HPDE6-E6E7 (cell line): ENCODE measurements at regions not wholly inside any gene's neighbourhood (a gene's known extent, or its start where the extent isn't known, plus 50 kb on each side); places are given as distances from the start of the nearest gene placed in this dataset.
"Not testable (repeated sequence)": the region's sequence is repeated elsewhere in the genome, so short reads cannot be mapped to it uniquely, and the experiment has no call there.

ENCODE experiments used
- DNase-seq: peaks from one replicate; pipeline ENCODE4 v3.0.0; 2011; ENCODE audit warnings: missing footprints; ENCODE audit errors: extremely low spot score

DNA sequence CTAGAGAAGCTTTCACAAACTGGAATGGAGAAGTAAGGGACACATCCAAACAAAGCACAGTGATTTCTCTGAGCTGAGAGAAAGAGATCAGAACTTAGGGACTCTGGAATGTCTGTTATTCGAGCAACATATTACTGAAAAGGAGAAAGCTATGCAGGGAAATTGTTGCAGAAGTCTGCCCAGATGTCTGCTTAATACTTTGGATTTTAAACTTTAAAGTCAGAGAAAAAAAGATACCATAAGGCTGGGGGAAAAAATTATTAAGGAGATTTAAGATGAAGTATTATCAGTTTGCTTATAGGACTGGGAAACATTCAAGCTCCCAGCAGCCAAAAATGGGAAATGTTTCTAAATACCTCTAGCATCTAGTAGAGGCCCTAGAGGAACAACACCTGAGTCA, 803.9 kb downstream of the TAF11L14 start:
- DNase-seq = no peak

DNA sequence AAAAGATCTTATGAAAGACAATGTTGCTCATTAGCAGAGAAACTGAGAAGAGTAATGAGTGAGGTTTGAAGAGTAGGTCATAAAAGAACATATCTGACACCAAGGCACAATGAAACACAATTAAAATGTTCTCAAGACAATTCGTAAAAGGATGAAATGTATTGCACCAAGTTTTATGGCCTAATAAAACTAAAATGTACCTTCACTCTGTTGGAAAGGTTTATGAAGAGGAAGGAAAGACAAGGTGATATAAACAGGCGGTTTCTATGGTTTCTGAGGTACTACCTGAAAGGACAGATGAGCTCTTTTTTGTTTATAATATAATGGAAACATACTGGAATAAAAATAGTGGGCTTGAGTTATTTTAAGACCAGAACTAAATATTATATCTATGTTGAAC, 821.3 kb downstream of the TAF11L14 start:
- DNase-seq = no peak

DNA sequence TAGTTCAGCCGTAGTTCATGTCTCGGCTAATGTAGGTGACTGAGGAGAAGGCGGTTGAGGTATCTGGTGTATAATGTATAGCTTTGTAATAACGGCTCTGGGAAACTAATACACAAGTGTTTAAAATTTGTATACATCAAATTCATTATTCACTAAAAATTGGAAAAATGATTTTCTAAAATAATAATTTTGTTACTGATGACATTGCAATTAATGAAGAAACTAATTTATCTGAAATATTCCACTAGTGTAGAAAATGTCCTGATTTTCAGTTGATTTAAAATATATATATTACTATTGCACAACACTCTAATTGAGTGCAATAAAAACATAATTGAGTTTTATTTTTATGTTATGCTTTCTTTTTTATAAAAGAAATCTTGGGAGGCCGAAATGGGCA, 823.0 kb downstream of the TAF11L14 start:
- DNase-seq = no peak

DNA sequence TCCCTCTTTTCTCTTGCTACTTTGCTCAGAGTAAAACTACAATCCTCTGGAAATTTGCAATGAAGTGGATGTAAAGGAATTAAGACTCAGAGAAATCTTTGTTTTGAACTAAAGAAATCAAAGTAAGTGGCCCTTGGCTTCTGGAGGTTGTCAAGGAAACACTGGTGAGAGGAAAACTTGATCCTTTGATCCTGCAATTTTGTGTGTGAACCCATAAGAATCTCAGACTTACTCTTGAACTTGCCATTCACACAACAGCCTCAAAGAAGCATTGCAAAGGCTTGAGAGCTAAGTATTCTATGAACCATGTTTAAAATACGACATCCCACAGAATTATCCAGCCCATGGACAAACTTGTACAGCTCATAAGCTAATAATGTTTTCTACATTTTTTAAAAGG, 827.5 kb downstream of the TAF11L14 start:
- DNase-seq = no peak

DNA sequence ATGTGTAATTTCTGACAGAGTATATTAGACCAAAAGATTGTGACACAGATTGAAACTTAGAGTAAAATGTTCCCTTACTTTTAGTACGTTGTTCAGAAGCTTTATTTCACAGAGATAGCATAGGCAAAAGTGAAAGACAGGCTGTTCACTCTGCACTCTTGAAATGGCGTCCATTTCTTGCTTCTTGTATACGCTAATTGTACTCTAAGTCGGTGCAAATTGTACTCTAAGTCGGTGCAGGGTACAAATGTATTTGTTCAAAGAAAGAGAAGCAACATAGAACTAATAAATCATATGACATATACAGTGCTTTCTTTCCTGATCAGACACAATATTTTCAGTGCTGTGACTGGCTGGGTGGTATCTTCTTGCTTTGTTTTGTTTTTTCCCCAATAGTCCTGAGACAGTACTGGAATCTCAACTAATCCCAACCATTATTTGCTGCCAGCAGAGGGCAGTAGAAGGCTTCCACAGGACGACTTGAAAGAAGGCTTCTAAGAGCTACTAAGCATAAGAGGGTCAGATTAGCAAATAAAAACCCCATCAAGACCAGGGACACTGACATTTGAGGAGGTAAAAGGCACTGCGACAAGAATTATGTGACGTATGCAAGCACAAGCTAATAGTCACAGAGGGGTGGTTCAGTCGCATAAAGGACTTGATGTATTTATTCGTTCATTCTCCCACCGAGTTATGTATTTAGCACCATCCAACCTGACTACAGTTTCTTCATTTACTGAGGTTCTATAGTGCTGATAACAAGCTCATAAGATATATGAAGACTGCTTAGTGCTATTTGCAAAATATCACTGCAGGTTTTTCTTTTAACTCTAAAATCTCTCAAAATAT, 831.8 kb downstream of the TAF11L14 start:
- peak; percentile 14 for DNase-seq

DNA sequence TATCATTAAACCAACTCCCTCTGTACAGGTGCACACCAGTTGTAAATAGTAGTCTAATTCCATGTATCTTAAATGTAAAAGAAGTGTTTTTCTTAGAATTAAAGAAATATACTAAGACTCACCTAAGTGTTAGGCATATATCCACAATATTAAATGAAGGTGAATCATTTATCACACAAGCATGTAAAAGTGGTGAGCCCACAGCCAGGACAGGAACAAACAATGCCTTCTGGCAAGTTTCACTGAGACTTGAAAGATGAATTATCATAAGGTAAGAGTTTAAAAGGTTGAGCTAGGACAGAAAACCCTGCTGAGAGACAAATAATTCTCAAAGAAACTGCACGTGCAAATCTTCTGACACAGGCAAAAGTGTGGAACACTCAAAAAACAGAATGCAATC, 832.5 kb downstream of the TAF11L14 start:
- DNase-seq = no peak

DNA sequence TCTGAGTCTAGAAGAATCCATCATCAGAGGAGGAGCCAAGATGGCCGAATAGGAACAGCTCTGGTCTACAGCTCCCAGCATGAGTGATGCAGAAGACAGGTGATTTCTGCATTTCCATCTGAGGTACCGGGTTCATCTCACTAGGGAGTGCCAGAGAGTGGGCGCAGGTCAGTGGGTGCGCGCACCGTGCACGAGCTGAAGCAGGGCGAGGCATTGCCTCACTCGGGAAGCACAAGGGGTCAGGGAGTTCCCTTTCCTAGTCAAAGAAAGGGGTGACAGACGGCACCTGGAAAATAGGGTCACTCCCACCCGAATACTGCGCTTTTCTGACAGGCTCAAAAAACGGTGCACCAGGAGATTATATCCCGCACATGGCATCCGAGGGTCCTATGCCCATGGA, 837.5 kb downstream of the TAF11L14 start:
- DNase-seq = not testable (repeated sequence)

DNA sequence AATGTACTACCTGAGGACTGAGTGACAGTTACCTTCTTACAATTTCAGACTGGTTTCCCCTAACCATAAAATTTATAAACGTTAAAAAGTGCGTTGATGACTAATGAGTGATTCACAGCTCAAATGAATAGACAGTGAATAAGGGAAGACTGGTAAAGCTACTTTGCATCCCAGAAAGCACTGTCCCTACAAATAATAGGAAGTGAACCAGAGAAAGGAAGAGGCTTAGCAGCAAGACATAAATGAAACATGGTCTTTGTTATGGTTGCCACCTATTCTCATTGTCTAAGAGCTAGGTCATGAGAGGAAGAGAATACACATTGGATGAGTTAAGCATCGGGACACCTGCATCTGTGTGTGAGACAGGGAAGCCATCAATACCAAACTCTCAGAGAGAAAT, 849.2 kb downstream of the TAF11L14 start:
- DNase-seq = peak; percentile 42

DNA sequence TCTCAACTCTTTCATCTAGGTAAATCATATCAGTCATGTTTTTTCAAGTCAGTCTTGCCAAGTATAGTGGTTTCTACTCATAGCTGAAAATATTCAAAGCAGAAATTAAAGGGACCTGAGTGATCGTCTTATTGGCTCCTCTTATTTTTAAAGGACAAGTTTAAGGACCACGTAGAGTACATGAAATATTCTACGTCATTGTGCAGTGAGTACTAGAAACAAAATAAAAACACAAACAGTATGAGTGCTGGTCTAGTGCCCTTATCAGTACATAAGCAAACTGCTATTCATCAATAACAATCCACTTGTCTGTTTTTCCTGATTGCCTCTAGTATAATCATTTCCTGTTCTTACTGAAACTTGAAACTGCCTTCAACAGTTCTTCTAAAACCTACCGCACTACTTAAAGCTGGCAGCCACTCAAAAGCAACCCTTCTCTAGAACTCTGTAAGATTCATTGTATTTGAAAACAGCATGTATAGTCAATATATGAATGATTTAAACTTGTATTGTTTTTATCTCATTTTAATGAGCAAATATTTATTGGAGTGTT, 853.7 kb downstream of the TAF11L14 start:
- DNase-seq = no peak

DNA sequence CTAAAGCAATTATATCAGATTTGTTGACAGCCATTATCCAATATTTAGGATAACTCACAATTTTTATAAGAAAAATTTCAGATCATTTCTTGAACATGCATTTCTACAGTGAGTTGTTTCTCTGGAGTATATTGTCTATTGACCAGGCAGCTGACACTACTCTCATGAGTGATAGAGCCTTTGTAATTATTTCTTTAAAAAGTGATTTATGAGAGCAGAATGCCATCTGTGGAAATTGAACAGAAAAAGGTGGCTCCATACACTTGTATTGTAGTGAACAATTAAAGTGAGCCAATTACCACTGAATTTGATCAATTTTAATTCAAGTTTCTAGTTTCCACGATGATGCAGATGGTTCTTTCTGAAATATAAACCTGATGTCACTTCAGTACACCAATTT, 855.4 kb downstream of the TAF11L14 start:
- DNase-seq = no peak

DNA sequence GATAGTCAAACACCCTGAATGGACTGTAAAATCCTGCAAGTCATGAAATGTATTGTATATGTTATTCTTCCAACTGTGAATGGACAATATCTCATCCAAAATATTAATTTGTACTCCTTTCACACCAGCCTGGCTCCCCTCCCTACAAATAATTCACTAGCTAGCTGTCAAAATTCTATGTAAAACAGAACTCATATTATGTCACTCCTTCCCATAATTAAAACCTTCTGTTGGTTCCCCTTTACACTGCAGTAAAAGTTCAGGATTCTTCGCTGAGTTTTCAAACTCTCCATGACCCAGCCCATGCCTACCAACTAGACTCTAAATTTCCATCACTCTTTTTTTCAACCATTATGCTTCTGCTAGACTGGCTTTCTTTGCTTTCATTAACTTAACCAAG, 857.1 kb downstream of the TAF11L14 start:
- DNase-seq = no peak

DNA sequence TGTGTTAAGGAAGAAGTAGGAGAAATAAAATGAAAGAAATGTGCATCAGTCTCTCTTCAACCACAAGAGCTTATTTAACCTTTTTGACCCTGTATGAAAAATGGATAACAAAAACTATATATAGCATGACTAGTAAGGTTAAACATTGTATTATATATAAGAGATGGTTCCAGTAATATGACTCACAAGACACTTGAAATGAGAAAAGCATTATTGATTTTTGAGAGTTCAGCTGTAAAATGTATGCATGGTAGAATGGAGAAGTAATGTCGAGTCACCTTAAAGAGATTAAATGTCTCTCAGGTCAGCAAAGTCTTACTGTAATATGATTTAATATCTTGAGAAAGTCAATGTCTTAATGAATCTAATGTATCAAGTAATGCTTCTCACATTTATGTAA, 860.9 kb downstream of the TAF11L14 start:
- DNase-seq = no peak

DNA sequence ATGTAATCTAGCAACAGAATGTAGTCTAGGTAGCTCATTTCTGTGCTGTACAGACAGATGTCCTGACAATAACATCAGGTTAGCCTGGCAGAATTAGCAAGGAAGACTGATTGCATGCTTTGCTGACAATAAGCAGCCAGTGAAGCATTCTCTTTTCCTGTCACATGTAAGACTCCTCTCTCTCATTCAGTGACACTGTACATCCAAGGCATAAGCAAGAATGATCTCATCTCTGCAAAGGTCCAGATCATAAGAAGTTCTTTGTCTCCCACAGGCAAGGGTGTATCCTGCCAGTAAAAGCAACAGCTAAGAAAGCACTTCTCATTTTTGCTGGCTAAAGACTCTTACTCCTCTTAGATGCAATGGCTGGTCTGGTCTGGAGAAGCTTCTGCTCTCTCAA, 861.8 kb downstream of the TAF11L14 start:
- DNase-seq = no peak

DNA sequence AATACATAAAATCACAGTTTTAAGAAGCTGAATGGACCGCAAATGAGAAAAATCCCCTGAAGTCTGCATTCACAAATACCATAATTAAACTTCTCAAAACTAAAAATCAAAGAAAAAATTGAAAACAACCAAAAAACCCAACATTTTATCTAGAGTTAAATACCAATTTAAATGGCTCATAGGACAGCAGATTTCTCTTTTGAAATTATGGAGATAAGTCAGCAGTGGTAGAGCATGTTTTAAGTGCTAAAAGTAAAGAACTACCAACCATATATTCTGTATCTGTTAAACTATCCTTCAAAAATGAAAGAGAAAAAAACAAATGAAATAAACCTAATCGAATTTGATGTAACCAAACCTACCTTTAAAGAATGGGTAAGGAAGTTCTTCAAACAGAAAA, 862.8 kb downstream of the TAF11L14 start:
- no peak for DNase-seq

DNA sequence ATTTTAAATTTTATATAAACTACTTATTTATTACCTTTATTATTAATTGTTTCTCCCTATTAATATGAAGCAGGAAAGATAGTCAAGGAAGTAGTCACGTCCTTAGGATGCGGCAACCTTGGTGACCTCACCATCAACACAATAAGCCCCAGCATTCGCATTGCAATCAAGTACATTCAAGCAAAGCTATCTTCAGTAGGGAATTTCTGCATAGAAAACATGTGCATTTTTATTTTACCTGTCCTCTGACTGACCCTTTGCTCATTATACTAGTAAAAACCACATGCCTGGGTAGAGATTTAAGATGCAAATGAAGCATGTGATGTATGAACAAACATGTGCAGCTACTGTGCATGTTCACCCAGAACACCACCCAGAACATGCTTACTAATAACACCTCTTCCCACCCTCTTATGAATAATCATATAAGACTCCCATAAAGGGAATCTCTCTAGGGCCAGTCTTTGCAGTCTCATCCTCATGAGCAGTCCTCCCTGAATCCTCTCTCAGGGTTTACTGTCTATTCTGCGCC, 869.6 kb downstream of the TAF11L14 start:
- DNase-seq = no peak

DNA sequence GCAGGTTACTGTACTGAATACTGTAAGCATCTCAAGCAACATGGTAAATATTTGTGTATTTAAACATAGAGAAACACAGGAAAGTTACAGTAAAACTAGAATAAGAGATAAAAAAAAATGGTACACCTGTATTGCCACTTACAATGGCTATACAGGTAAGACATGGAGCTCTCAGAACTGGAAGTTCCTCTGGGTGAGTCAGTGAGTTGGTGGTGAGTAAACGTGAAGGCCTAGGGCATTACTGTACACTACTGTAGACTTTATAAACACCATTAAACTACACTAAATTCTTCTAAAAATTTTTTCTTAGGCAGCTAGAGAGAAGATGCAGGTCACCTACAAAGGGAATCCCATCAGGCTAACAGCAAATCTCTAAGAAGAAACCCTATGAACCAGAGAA, 872.9 kb downstream of the TAF11L14 start:
- DNase-seq = peak; percentile 5

DNA sequence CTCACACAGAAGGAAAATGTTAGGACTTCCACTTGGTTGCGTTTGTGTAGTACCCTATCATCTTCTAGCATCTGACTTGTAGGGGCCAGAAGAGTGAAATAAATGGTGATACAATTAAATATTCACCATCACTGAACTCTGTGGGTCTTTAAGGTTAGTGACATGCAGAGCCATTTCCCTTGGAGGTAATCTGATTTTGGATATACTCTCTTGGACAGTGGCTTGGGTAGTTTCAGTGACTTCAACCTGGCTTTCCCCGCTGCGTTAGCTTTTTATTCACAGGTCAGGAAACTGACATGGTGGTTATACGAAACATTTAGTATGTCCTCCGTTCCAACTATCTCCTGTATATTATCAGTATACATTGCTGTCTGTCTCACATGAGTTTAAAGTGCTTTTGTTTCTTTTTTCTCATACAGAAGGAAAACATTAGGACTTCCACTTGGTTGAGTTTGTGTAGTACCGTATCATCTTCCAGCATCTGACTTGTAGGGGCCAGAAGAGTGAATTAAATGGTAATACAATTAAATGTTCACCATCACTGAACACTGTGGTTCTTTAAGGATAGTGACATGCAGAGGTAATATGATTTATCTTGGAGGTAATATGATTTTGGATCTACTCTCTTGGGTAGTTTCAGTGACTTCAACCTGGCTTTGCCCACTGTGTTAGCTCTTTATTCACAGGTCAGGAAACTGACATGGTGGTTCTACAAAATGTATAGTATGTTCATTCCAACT, 883.6 kb downstream of the TAF11L14 start:
- no peak for DNase-seq

DNA sequence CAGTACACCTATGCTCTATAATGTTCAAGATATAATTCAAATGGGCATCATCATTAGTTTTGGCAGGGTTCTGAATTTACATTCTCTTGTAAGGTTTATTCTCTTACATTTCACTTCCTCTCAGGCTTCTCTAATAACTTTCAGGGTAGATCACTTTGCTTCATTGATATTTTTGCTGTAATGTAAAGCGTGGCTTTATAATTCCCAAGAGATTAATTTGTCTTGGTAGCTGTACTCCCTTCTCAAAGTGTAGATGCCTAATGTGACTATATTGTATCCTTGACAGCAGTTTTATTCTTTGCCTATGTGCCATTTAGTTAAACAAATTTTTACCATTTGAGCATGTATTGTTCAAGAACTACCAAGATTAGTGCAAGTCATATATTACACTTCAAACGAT, 889.1 kb downstream of the TAF11L14 start:
- no peak for DNase-seq

DNA sequence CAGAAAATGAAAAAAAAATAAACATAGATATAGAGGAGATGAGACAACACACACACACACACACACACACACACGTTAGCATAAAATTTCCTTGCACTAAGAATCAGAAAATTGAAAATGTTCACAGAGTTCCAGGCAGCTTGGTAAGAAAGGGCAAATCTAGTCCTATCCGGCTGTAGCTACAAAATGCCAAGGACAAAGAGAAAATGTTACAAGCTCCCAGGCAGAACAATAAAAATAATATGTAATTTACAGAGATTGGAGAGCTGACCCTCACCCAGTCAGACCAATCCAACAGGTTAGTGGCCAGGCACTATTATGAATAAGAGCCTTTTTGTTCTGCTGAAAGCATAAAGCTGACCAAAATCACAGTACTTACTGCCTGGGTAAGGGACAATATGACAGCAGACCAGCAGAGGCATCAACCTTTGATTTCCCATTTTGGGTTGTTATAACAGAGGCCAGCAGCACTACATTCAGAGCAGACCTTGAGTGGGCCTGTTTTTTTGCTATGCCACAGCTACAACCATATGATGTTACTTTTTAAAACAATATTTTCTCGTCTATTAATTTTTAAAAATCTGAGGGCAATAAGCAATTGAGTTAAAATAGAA, 892.6 kb downstream of the TAF11L14 start:
- no peak for DNase-seq

DNA sequence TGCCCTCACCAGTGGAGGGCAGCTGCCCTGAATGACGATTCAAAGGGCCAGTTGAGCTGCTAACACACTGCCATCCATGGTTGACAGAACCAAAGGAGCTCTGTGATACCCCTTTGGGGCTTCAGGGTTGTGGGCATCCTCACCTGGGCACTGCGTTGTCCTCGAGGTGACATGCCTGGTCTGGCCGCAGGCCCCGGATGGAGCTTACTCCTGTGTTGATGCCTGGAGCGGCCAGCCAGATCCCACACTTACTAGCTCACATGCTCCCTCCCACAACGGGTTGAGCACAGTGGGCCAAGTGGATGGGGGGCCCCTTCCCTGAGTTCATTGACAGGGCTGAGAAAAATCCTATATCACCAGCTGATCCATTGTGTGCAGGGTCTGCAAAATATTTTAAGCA, 898.9 kb downstream of the TAF11L14 start:
- no peak for DNase-seq

DNA sequence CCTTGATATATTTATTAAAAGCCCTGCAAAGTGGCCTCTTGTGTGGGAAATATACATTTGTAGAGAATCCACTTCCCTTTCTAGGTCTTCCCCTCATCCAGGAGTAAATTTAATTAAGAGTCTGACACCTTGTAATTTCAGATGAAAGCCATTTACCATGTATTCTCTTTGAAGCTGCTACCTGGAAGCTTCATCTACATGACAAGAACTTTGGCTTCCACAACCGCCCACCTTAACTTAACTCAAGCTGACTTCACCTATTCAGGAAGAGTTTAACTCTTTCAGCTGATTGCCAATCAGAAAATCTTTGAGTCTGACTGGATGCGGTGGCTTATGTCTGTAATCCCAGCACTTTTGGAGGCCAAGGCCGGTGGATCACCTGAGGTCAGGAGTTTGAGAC, 899.9 kb downstream of the TAF11L14 start:
- DNase-seq = no peak

DNA sequence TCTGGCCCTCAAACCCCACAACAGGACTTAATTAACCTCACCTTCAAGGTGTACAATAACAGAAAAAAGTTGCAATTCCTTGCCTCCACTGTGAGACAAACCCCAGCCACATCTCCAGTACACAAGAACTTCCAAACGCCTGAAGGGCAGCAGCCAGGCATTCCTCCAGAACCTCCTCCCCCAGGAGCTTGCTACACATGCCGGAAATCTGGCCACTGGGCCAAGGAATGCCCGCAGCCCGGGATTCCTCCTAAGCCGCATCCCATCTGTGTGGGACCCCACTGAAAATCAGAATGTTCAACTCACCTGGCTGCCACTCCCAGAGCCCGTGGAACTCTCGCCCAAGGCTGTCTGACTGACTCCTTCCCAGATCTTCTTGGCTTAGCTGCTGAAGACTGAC, 901.5 kb downstream of the TAF11L14 start:
- DNase-seq = not testable (repeated sequence)
